HepG2 (cell line): ENCODE measurements at regions not wholly inside any gene's neighbourhood (a gene's known extent, or its start where the extent isn't known, plus 50 kb on each side); places are given as distances from the start of the nearest gene placed in this dataset.

Source experiments
- CREM ChIP-seq, 2 experiments: sonication (generic) in 1 of 2; formaldehyde crosslinking in 1 of 2; IDR thresholded peaks; 2 replicates each; pipeline versions ENCODE4 v1.4.0 to v1.6.1; 2016 to 2020; ENCODE audit warnings: antibody characterized with exemption in 1 of 2, mild to moderate bottlenecking in 1 of 2, missing genetic modification reagents in 1 of 2
- ETV5 ChIP-seq: IDR thresholded peaks from 2 replicates; pipeline ENCODE4 v1.6.1; 2018; ENCODE audit warnings: missing biosample characterization, missing genetic modification reagents, inconsistent platforms, borderline replicate concordance
- LCORL ChIP-seq, 2 experiments: fragments of 450-650 bp in 1 of 2; sonication (generic) in 1 of 2; formaldehyde crosslinking in 1 of 2; IDR thresholded peaks; 2 replicates each; pipeline versions ENCODE4 v1.5.0 to v1.6.1; 2017 to 2020; ENCODE audit warnings: antibody characterized with exemption in 1 of 2, missing genetic modification reagents in 1 of 2
- MAFF ChIP-seq: IDR thresholded peaks from 2 replicates; pipeline ENCODE4 v1.6.1; 2011; ENCODE audit warnings: low read depth, low read length, improper control_type of control experiment
- MTA3 ChIP-seq: sonication (generic); formaldehyde crosslinking; IDR thresholded peaks from 2 replicates; pipeline ENCODE4 v1.4.0; 2020; ENCODE audit warnings: missing genetic modification reagents
- NR2F6 ChIP-seq, 2 experiments: IDR thresholded peaks; 2 replicates each; pipeline ENCODE4 v1.6.1; 2016; ENCODE audit warnings: antibody characterized with exemption in 1 of 2, mild to moderate bottlenecking in 1 of 2
- RCOR2 ChIP-seq: IDR thresholded peaks from 2 replicates; pipeline ENCODE4 v1.6.1; 2016; ENCODE audit warnings: missing biosample characterization, missing genetic modification reagents
- SIX1 ChIP-seq: sonication (generic); formaldehyde crosslinking; IDR thresholded peaks from 2 replicates; pipeline ENCODE4 v1.4.0; 2020; ENCODE audit warnings: missing genetic modification reagents, borderline replicate concordance
- SKI ChIP-seq: fragments of 450-650 bp; IDR thresholded peaks from one replicate; pipeline ENCODE4 v1.6.1; 2018; ENCODE audit warnings: mild to moderate bottlenecking; ENCODE audit not compliant: partially characterized antibody
- ZNF776 ChIP-seq: sonication (generic); formaldehyde crosslinking; IDR thresholded peaks from 2 replicates; pipeline ENCODE4 v1.4.0; 2020; ENCODE audit warnings: mild to moderate bottlenecking, missing genetic modification reagents
- ZNF792 ChIP-seq: IDR thresholded peaks from 2 replicates; pipeline ENCODE4 v1.6.1; 2016
- ZNF83 ChIP-seq: sonication (generic); formaldehyde crosslinking; IDR thresholded peaks from 2 replicates; pipeline ENCODE4 v1.4.0; 2020; ENCODE audit warnings: missing genetic modification reagents, mild to moderate bottlenecking, borderline replicate concordance
- TF ChIP-seq, protein P1 (sequence below): sonication (generic); formaldehyde crosslinking; IDR thresholded peaks from 2 replicates; pipeline ENCODE4 v1.8.0; 2022; ENCODE audit warnings: mild to moderate bottlenecking, missing genetic modification reagents, borderline replicate concordance
- TF ChIP-seq, protein P2 (sequence below): sonication (generic); formaldehyde crosslinking; IDR thresholded peaks from 2 replicates; pipeline ENCODE4 v1.8.0; 2022; ENCODE audit warnings: missing genetic modification reagents, mild to moderate bottlenecking, inconsistent platforms, borderline replicate concordance
- TF ChIP-seq, protein P3 (sequence below): sonication (generic); formaldehyde crosslinking; IDR thresholded peaks from 2 replicates; pipeline ENCODE4 v1.5.0; 2020; ENCODE audit warnings: mild to moderate bottlenecking, missing genetic modification reagents
- TF ChIP-seq, protein P4 (sequence below): sonication (generic); formaldehyde crosslinking; IDR thresholded peaks from 2 replicates; pipeline ENCODE4 v1.5.1; 2020; ENCODE audit warnings: mild to moderate bottlenecking, moderate library complexity, missing genetic modification reagents
- TF ChIP-seq, protein P5 (sequence below): IDR thresholded peaks from 2 replicates; pipeline ENCODE4 v1.6.1; 2016; ENCODE audit warnings: low read depth
- TF ChIP-seq, protein P6 (sequence below): IDR thresholded peaks from 2 replicates; pipeline ENCODE4 v1.6.1; 2016; ENCODE audit warnings: missing compliant biosample characterization, missing genetic modification reagents, borderline replicate concordance
- TF ChIP-seq, protein P7 (sequence below): sonication (generic); formaldehyde crosslinking; IDR thresholded peaks from 2 replicates; pipeline ENCODE4 v1.5.0; 2020; ENCODE audit warnings: missing genetic modification reagents

DNA sequence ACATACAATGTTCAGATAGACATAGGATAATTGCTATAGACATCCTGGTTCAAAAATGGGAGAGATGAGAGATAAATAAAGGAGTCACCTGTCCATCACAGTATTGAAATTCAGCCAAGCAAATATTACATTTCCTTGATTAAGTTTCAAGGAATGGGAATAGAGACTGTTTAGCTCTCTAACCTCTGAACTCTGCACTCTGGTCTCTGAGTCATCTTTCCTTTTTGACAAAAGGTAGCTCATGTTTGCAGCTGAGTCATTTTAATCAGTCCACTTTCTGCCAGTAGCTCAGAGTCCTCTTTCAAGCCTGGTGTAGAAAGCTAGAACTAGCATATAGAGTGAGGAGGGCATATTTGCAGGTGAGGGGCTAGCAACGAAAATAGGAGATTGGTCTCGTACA is 51.4 kb upstream of the GJA8 start (continued):
- 0 out of 2 replicates have a peak, but pooled peaks have one; percentile 36 for TF ChIP-seq RCOR2
- TF ChIP-seq MTA3 (CRISPR knock-in tag): no peak
- TF ChIP-seq SKI: no peak
- 0 out of 2 replicates have a peak, but pooled peaks have one; percentile 22 for TF ChIP-seq SIX1 (CRISPR knock-in tag)
- TF ChIP-seq ZNF83 (CRISPR knock-in tag): no peak
- TF ChIP-seq, protein P1, sequence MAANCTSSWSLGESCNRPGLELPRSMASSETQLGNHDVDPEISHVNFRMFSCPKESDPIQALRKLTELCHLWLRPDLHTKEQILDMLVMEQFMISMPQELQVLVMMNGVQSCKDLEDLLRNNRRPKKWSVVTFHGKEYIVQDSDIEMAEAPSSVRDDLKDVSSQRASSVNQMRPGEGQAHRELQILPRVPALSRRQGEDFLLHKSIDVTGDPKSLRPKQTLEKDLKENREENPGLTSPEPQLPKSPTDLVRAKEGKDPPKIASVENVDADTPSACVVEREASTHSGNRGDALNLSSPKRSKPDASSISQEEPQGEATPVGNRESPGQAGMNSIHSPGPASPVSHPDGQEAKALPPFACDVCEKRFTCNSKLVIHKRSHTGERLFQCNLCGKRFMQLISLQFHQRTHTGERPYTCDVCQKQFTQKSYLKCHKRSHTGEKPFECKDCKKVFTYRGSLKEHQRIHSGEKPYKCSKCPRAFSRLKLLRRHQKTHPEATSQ: no peak
- peak; percentile 37; the same call in 1 of the 2 replicates for TF ChIP-seq MAFF
- TF ChIP-seq, protein P2, sequence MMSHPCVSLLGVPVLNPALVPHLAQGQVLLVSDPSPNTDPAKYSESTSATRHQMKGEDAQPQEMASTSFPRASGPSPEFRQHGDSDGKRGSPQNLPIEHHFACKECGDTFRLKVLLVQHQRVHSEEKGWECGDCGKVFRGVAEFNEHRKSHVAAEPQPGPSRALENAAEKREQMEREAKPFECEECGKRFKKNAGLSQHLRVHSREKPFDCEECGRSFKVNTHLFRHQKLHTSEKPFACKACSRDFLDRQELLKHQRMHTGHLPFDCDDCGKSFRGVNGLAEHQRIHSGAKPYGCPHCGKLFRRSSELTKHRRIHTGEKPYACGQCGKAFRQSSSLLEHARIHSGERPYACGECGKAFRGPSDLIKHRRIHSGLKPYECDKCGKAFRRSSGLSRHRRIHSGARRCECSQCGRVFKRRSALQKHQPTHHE (CRISPR knock-in tag): no peak
- peak; percentile 48; the same call in 1 of the 2 replicates for TF ChIP-seq ZNF792 (CRISPR knock-in tag)
- TF ChIP-seq NR2F6 (IDR thresholded peaks at IDR 0.05): peak; percentile 72
- peak; percentile 71 for TF ChIP-seq NR2F6 (CRISPR knock-in tag; IDR thresholded peaks at IDR 0.05)
- TF ChIP-seq, protein P3, sequence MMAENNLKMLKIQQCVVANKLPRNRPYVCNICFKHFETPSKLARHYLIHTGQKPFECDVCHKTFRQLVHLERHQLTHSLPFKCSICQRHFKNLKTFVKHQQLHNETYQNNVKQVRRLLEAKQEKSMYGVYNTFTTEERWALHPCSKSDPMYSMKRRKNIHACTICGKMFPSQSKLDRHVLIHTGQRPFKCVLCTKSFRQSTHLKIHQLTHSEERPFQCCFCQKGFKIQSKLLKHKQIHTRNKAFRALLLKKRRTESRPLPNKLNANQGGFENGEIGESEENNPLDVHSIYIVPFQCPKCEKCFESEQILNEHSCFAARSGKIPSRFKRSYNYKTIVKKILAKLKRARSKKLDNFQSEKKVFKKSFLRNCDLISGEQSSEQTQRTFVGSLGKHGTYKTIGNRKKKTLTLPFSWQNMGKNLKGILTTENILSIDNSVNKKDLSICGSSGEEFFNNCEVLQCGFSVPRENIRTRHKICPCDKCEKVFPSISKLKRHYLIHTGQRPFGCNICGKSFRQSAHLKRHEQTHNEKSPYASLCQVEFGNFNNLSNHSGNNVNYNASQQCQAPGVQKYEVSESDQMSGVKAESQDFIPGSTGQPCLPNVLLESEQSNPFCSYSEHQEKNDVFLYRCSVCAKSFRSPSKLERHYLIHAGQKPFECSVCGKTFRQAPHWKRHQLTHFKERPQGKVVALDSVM (CRISPR knock-in tag): no peak
- TF ChIP-seq, protein P4, sequence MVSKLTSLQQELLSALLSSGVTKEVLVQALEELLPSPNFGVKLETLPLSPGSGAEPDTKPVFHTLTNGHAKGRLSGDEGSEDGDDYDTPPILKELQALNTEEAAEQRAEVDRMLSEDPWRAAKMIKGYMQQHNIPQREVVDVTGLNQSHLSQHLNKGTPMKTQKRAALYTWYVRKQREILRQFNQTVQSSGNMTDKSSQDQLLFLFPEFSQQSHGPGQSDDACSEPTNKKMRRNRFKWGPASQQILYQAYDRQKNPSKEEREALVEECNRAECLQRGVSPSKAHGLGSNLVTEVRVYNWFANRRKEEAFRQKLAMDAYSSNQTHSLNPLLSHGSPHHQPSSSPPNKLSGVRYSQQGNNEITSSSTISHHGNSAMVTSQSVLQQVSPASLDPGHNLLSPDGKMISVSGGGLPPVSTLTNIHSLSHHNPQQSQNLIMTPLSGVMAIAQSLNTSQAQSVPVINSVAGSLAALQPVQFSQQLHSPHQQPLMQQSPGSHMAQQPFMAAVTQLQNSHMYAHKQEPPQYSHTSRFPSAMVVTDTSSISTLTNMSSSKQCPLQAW (CRISPR knock-in tag): no peak
- TF ChIP-seq, protein P5, sequence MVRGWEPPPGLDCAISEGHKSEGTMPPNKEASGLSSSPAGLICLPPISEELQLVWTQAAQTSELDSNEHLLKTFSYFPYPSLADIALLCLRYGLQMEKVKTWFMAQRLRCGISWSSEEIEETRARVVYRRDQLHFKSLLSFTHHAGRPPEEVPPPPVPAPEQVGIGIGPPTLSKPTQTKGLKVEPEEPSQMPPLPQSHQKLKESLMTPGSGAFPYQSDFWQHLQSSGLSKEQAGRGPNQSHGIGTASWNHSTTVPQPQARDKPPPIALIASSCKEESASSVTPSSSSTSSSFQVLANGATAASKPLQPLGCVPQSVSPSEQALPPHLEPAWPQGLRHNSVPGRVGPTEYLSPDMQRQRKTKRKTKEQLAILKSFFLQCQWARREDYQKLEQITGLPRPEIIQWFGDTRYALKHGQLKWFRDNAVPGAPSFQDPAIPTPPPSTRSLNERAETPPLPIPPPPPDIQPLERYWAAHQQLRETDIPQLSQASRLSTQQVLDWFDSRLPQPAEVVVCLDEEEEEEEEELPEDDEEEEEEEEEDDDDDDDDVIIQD (CRISPR knock-in tag): peak; percentile 43
- TF ChIP-seq ETV5 (CRISPR knock-in tag): peak; percentile 33; the same call in 1 of the 2 replicates
- TF ChIP-seq, protein P6, sequence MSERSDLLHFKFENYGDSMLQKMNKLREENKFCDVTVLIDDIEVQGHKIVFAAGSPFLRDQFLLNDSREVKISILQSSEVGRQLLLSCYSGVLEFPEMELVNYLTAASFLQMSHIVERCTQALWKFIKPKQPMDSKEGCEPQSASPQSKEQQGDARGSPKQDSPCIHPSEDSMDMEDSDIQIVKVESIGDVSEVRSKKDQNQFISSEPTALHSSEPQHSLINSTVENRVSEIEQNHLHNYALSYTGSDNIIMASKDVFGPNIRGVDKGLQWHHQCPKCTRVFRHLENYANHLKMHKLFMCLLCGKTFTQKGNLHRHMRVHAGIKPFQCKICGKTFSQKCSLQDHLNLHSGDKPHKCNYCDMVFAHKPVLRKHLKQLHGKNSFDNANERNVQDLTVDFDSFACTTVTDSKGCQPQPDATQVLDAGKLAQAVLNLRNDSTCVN (CRISPR knock-in tag): no peak
- TF ChIP-seq LCORL (IDR thresholded peaks at IDR 0.05): no peak
- 0 out of 2 replicates have a peak, but pooled peaks have one; percentile 40 for TF ChIP-seq LCORL (CRISPR knock-in tag; IDR thresholded peaks at IDR 0.05)
- TF ChIP-seq ZNF776: no peak
- TF ChIP-seq, protein P7, sequence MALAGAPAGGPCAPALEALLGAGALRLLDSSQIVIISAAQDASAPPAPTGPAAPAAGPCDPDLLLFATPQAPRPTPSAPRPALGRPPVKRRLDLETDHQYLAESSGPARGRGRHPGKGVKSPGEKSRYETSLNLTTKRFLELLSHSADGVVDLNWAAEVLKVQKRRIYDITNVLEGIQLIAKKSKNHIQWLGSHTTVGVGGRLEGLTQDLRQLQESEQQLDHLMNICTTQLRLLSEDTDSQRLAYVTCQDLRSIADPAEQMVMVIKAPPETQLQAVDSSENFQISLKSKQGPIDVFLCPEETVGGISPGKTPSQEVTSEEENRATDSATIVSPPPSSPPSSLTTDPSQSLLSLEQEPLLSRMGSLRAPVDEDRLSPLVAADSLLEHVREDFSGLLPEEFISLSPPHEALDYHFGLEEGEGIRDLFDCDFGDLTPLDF: no peak
- peak; percentile 29; the same call in 1 of the 2 replicates for TF ChIP-seq CREM (IDR thresholded peaks at IDR 0.05)
- TF ChIP-seq CREM (CRISPR knock-in tag; IDR thresholded peaks at IDR 0.05): no peak
